HEK293 (cell line): ENCODE measurements at regions not wholly inside any gene's neighbourhood (a gene's known extent, or its start where the extent isn't known, plus 50 kb on each side); places are given as distances from the start of the nearest gene placed in this dataset.

Source experiments
- RBAK ChIP-seq: fragments of 450-650 bp; formaldehyde crosslinking; IDR thresholded peaks from 2 replicates; pipeline ENCODE4 v1.5.1; 2016; ENCODE audit warnings: missing biosample characterization, missing genetic modification characterization
- ZNF174 ChIP-seq: fragments of 450-650 bp; formaldehyde crosslinking; IDR thresholded peaks from 2 replicates; pipeline ENCODE4 v1.5.0; 2017; ENCODE audit warnings: missing biosample characterization, mild to moderate bottlenecking, missing genetic modification characterization
- ZNF350 ChIP-seq: fragments of 450-650 bp; formaldehyde crosslinking; IDR thresholded peaks from 2 replicates; pipeline ENCODE4 v1.5.0; 2017; ENCODE audit warnings: missing biosample characterization, mild to moderate bottlenecking, missing genetic modification characterization
- ZNF423 ChIP-seq: fragments of 450-650 bp; formaldehyde crosslinking; IDR thresholded peaks from 2 replicates; pipeline ENCODE4 v1.5.1; 2016; ENCODE audit warnings: missing biosample characterization, missing genetic modification characterization
- ZNF501 ChIP-seq: fragments of 450-650 bp; formaldehyde crosslinking; IDR thresholded peaks from 2 replicates; pipeline ENCODE4 v1.5.1; 2016; ENCODE audit warnings: missing biosample characterization, missing genetic modification characterization
- ZNF747 ChIP-seq: fragments of 450-650 bp; formaldehyde crosslinking; IDR thresholded peaks from 2 replicates; pipeline ENCODE4 v1.5.1; 2016; ENCODE audit warnings: missing biosample characterization, missing genetic modification characterization
- TF ChIP-seq, protein P1 (sequence below): fragments of 450-650 bp; formaldehyde crosslinking; IDR thresholded peaks from 2 replicates; pipeline ENCODE4 v1.5.1; 2016; ENCODE audit warnings: missing biosample characterization, missing genetic modification characterization

DNA sequence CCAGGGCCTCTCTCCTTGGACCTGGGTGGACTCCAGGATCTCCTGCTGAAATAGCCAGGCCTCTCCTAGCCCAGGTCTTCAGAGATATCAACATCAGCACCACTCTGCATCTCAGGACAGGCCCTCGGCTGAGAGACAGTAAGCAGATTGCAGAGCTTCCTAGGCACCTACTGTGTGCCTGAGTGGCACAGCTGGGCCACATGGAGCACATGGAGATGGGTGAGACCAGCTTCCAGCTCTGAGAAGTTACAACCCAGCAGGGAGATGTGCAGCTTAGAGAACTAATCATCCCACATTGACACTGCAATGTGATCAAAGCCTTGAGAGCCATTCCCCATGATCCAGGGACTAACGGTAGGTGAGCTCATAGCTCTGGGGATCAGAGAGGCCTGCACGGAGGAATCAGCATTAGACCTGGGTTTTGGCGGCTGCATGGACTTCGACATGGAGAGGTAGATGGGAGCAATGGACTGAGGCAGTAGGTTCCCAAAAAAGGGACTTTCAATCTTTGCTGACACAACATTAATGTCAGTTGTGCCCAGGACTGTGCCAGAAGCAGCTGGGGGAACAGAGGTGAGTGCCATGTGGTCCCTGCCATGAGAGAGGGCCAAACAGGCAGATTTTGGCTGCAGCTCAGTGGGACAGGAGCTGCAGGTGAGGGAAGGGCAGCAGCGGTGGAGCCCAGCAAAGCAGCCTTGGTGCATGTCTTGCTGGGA is 76.0 kb upstream of the LEP start:
- no peak for TF ChIP-seq ZNF747
- TF ChIP-seq, protein P1, sequence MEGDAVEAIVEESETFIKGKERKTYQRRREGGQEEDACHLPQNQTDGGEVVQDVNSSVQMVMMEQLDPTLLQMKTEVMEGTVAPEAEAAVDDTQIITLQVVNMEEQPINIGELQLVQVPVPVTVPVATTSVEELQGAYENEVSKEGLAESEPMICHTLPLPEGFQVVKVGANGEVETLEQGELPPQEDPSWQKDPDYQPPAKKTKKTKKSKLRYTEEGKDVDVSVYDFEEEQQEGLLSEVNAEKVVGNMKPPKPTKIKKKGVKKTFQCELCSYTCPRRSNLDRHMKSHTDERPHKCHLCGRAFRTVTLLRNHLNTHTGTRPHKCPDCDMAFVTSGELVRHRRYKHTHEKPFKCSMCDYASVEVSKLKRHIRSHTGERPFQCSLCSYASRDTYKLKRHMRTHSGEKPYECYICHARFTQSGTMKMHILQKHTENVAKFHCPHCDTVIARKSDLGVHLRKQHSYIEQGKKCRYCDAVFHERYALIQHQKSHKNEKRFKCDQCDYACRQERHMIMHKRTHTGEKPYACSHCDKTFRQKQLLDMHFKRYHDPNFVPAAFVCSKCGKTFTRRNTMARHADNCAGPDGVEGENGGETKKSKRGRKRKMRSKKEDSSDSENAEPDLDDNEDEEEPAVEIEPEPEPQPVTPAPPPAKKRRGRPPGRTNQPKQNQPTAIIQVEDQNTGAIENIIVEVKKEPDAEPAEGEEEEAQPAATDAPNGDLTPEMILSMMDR = no peak
- no peak for TF ChIP-seq ZNF350 (tag by site-specific recombination)
- TF ChIP-seq ZNF501 (tag by site-specific recombination) = no peak
- no peak for TF ChIP-seq ZNF423
- TF ChIP-seq ZNF174 (tag by site-specific recombination) = no peak
- no peak for TF ChIP-seq RBAK (tag by site-specific recombination)
